Neural crest cell (in vitro differentiated cells): ENCODE measurements at regions not wholly inside any gene's neighbourhood (a gene's known extent, or its start where the extent isn't known, plus 50 kb on each side); places are given as distances from the start of the nearest gene placed in this dataset.

ENCODE experiments used
- DNase-seq: peaks from one replicate; pipeline ENCODE4 v3.0.0; 2021; ENCODE audit warnings: low read depth, mixed read lengths, low spot score
- H3K27ac Mint-ChIP-seq: one replicate; pipeline ENCODE4 v1.8.0; 2021; ENCODE audit warnings: mild to moderate bottlenecking, mixed read lengths; ENCODE audit not compliant: unreplicated experiment
- H3K27me3 Mint-ChIP-seq: 2 replicates; pipeline ENCODE4 v1.8.0; 2021; ENCODE audit warnings: low read depth, mild to moderate bottlenecking, mixed read lengths
- H3K36me3 Mint-ChIP-seq: 2 replicates; pipeline ENCODE4 v1.8.0; 2021; ENCODE audit warnings: low read depth, mild to moderate bottlenecking, mixed read lengths
- H3K4me1 Mint-ChIP-seq: 2 replicates; pipeline ENCODE4 v1.8.0; 2021; ENCODE audit warnings: mixed read lengths
- H3K4me3 Mint-ChIP-seq: one replicate; pipeline ENCODE4 v1.8.0; 2021; ENCODE audit warnings: mild to moderate bottlenecking, mixed read lengths
- H3K9me3 Mint-ChIP-seq: 2 replicates; pipeline ENCODE4 v1.8.0; 2021; ENCODE audit warnings: mixed read lengths
- CTCF ChIP-seq: fragments of 200-600 bp; sonication (generic); conservative IDR thresholded peaks from 2 replicates; pipeline ENCODE4 v1.5.0; 2021; ENCODE audit warnings: antibody characterized with exemption, mild to moderate bottlenecking

- no peaks in the 10 kb centered on the region for H3K27me3 Mint-ChIP-seq
- TF ChIP-seq CTCF: no peak
- no peaks in the 10 kb centered on the region for H3K9me3 Mint-ChIP-seq
- DNase-seq: no peak
- H3K36me3 Mint-ChIP-seq: no peaks in the 10 kb centered on the region
- H3K4me3 Mint-ChIP-seq: no peak overlapping the region
- H3K4me1 Mint-ChIP-seq: peaks cover 12% of the 10 kb centered on the region
- no peak overlapping the region for H3K27ac Mint-ChIP-seq
These were observed 87.8 kb upstream of the GALNT18 start for GRCh38 chr11:11709447-11710239.

- TF ChIP-seq CTCF: no peak
- DNase-seq: no peak
- Mint-ChIP-seq H3K36me3 (no peaks in the 10 kb centered on the region), H3K4me1 (peaks cover 12% of the 10 kb centered on the region), H3K4me3 (no peak overlapping the region), H3K9me3 (no peaks in the 10 kb centered on the region), H3K27me3 (no peaks in the 10 kb centered on the region), H3K27ac (no peak overlapping the region)
These were observed 86.5 kb upstream of the GALNT18 start for GRCh38 chr11:11708256-11708655.

GRCh38 chr11:11706028-11706427, 84.2 kb upstream of the GALNT18 start:
- no peaks in the 10 kb centered on the region for H3K36me3 Mint-ChIP-seq
- DNase-seq: no peak
- H3K27ac Mint-ChIP-seq: no peak overlapping the region

GRCh38 chr11:11703885-11704284, 82.1 kb upstream of the GALNT18 start:
- no peak for TF ChIP-seq CTCF
- Mint-ChIP-seq H3K27ac (no peak overlapping the region), H3K4me1 (peaks cover 15% of the 10 kb centered on the region), H3K4me3 (no peak overlapping the region), H3K36me3 (no peaks in the 10 kb centered on the region), H3K27me3 (no peaks in the 10 kb centered on the region), H3K9me3 (no peaks in the 10 kb centered on the region)
- DNase-seq: no peak

More at GRCh38 chr11:11706028-11706427, 84.2 kb upstream of the GALNT18 start:
- H3K4me3 Mint-ChIP-seq: no peak overlapping the region
- peaks cover 12% of the 10 kb centered on the region for H3K4me1 Mint-ChIP-seq
- TF ChIP-seq CTCF: no peak
- no peaks in the 10 kb centered on the region for H3K9me3 Mint-ChIP-seq
- H3K27me3 Mint-ChIP-seq: no peaks in the 10 kb centered on the region

- TF ChIP-seq CTCF: no peak
- Mint-ChIP-seq H3K4me3 (no peak overlapping the region), H3K9me3 (peaks cover under 1% of the 10 kb centered on the region), H3K4me1 (peaks cover 3% of the 10 kb centered on the region), H3K36me3 (peaks cover under 1% of the 10 kb centered on the region), H3K27me3 (no peaks in the 10 kb centered on the region), H3K27ac (no peak overlapping the region)
- DNase-seq: no peak
These were observed 79.3 kb upstream of the GALNT18 start for GRCh38 chr11:11701070-11701469.
